HT1080 (cell line): ENCODE measurements at regions not wholly inside any gene's neighbourhood (a gene's known extent, or its start where the extent isn't known, plus 50 kb on each side); places are given as distances from the start of the nearest gene placed in this dataset.

Experiments
- DNase-seq: peaks from one replicate; pipeline ENCODE4 v3.0.0-alpha.2; 2015; ENCODE audit warnings: low read depth

DNA sequence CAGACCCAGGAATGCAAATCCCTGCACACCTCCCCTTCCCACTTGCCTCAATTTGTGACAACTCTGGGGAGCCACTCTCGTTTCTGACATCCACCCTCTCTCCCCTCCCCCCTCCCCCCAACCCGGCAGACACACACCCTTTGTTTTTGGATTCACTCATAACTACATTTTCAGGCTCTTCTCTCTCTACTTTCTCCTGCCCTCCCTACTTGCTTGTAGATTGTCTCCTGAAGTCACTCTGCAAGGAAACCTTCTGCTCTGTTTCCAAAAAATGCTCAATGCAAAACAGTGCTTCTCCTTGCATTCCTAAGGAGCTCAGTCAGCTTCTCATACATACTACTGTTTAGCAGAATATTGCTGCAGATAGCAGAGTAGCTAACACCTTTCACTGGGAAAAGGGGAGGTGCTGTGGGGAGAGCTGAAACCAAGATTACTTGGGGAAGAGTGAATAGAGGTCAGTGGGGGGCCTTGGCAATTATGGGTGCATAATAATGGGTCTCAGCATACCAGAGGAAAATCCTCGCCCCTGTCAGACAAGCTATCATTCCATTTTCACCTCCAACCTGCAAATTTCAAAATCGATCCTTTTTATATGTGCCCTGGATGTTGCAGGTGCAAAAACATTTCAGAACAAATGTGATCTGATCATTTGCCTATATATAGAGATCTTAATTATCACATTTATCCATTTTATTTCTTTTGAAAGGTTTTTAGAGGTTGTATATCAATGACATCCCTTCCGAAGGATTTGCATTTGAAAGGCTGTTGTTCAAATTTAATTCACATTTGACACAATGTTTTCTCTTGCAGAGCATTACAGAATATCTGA lies 1860.7 kb upstream of the WWC1 start:
- no peak for DNase-seq

DNA sequence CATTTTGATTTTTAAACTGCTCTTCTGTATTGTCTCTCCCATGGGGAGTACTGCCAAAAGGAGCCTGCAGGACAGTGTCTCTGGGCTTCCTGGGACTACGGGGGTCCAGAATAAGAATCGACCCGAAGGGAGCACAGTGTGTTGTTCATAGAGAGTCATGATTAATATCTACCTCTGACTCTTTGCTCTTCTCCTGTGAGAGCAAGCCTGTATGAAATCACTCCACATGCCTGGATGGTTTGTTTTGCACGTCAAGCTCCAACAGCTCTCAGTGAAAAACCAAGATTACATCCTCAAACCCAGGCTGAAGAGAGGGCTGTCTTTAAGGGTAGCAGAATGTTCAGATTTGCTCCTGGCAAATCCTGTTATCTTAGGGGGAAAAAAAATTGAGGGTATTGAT lies 1860.0 kb upstream of the WWC1 start:
- DNase-seq = no peak

- no peak for DNase-seq
Measured at GRCh38 chr5:166433679-166434078, 1857.8 kb upstream of the WWC1 start.

DNA sequence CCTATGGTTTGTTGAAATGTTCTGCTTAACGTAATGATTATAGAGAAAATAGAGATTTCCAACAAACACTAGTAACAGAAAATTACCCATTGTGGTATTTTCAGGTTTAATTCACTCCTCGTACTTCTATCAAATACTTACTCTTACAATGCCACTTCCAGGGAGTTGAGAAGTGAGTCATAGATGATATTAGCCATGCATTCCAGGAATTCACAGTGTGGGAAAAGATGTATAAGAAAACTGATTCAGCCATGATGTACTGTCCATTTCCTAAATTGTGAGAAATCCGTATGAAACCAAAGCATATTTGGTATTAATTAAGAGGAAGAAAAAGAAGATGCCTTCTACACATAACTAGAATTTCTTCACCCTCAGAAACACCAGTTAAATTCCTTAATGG lies 1854.6 kb upstream of the WWC1 start:
- peak; percentile 56 for DNase-seq

GRCh38 chr5:166486348-166486747 lies 1805.1 kb upstream of the WWC1 start:
- DNase-seq = no peak

GRCh38 chr5:166488560-166488959 lies 1802.9 kb upstream of the WWC1 start:
- DNase-seq = no peak

DNA sequence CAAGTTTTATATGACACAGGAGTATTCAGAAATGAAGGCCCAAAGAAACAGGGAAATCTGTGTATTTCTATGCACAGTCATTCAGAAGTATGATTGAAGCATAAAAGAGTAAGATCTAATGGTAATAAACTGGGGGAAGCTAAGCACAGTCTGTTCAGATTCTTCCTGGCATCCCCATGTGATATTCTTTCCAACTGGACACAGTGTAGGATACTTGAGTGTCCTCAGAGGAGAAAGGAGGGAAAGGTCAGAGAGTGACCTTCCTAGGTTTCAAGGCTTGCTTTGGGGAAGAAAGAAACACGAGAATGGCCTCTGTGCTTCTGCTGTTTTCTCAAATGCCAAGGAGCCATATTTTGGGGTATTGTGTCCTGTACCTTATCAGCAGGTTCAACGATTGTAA lies 1798.4 kb upstream of the WWC1 start:
- no peak for DNase-seq

DNA sequence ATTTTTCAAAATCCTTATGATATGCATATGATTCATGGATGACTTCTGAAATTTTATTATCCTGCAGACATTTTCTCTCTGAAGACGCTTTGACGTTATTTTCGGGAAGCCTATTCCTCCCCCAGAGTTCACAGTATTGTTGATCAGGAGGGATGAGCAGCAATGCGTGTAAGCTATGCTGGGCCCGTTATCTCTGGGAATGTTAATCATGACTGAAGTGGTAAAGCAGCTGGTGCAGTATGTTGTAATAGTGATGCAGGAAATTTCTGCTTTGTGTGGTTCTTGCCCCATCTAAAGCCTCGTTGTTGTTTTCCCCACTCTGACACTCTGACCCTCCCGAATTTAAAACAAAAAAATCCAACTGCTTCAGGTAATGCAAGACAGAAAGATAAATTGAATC lies 1797.8 kb upstream of the WWC1 start:
- DNase-seq = no peak

DNA sequence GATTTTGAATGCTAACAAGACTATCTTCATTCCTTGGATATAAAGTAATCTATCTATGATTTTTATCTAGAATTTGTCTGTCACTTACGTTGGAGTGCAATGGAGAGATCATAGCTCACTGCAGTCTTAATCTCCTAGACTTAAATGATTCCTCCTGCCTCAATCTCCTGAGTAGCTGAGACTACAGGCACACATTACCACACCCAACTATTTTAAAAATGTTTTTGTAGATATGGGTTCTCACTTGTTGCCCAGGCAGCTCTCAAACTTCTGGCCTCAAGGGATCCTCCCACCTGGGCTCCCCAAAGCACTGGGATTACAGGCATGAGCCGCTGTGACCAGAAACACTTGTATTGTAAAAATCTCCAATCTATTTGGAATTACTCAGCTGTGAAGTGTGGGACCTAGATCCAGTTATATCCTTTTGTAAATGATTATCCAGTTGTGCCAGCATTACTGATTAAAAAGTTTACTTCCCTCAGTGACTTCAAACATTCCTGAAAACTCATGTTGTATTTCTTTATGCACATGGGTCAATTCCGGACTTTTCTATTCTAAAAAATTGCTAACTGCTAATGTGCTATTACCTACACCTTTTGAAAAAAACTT lies 1793.8 kb upstream of the WWC1 start:
- no peak for DNase-seq

GRCh38 chr5:166499447-166500240 lies 1791.8 kb upstream of the WWC1 start:
- peak; percentile 13 for DNase-seq

DNA sequence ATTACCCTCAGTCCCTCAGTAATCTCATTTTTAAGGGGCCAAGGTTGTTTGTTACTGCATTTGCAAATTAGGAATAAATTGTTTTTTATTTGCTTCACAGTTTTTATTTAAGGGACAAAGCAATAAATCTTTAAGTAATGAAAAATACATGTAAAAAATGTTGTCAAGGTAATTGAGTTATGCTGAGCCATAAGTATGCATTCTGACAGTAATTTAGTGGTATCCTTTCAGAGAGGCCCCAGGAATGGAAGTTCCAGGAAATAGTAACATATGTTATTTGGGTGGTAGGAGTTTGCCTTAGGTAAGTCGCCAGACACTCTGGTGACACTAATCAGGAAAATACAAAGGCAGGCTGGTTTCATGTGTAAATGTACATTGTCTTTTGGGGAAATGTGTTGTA lies 1787.9 kb upstream of the WWC1 start:
- no peak for DNase-seq

DNA sequence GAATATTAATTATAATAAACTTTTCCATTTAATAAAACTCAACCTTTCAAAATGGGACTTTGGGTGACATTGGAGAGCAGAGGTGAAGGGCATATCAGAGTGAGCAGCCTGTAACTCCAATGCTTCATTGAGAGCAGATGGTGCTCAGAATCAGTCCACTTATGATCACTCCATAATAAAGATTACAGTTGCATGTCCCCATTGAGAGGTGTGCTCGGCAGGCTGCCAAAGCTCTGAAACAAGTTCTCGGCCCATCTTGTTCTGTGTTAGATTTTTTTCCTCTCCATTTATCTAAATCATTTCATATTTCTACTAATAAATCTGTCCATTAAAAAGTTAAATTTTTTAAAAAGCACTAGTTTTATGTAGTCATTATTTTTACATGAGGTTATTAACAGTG lies 1786.4 kb upstream of the WWC1 start:
- DNase-seq = no peak

- DNase-seq = no peak
Measured at GRCh38 chr5:166505544-166505943, 1785.9 kb upstream of the WWC1 start.

DNA sequence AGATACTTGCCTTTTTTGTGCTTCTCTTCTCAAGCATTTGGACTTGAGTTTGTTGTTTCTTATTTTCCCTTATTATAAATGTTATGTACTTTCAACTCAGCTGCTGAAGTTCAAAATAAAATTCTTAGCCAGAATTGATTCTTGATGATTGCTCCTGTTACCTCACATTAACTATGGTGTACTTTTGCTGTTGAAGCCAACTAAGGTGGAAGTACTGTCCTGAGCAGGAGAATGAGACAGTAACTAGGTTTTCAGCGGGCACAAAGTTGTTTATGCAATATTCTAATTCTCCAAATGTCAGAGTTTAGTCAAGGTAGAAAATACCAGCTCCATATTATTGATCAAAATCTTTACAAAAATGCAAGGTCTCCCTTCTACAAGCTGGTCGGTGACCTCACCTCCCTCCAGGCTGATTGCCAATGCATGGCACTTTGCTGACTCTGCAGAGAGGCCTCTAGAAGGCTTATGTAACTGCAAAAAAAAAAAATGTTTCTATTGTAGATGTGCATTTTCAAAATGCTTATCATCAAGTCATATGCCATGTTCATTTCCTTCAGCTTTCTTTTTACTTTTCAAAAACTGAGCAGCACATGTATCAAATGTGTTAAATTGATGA lies 1783.5 kb upstream of the WWC1 start:
- no peak for DNase-seq

- no peak for DNase-seq
Measured at GRCh38 chr5:166509085-166509484, 1782.4 kb upstream of the WWC1 start.

GRCh38 chr5:166517976-166518375 lies 1773.5 kb upstream of the WWC1 start:
- no peak for DNase-seq

DNA sequence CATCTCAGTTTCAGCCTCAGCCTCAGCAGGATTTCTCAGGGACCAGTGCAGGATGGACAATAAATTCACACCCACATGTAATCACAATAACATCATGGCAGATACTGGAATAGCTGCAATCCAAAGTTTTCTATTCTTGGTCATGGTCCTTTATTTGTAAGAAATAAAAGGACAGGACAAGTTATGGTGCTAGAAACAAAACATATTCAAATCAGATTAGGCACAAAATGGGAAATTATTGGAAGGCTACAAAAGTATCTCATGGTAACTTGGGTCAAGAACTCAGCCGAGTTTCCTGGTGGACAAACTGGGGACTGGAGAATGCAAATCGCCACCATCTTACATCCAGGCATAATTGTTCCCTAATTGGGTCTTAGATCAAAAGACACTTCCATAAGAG lies 1768.2 kb upstream of the WWC1 start:
- DNase-seq = no peak

- no peak for DNase-seq
Measured at GRCh38 chr5:166529200-166529599, 1762.2 kb upstream of the WWC1 start.

- no peak for DNase-seq
Measured at GRCh38 chr5:166532456-166533220, 1758.8 kb upstream of the WWC1 start.

DNA sequence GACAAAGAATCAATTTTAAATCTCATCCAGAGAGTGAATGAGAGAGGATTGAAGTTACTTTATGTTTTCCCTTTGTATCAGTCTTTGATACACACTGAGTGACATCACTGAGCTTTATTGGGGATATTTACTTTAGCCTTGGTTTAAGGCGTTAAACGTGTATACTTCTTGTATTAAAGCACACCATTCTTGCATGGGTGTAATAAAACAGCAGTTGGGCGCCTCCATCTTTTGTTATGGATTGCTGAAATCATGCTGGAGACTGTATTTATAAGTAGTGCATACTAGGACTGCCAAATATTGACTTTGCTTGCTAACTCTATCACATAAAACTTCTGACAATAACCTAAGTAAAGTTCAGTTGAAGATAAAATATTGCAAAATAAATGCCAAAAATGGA lies 1755.8 kb upstream of the WWC1 start:
- no peak for DNase-seq

DNA sequence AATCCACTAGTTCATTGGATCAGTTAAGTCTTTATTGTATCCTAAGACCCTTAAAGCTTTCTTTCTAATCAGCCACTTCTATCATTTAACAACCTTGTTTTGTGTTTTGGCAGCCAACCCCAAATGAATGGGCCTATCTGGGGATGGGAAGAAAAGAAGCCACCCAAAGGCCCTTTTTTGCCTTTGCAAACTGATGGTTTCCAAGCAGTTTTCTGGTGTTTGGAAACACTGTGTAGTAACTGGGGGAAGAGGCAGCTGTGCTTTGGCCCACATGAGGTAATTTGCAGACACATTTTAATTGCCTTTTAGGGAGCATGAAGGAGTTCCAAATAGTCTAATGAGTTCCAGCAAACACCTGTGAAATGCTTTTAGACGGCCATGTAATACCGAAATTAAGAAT lies 1751.3 kb upstream of the WWC1 start:
- DNase-seq = no peak
